ENCODE measurements at regions not wholly inside any gene's neighbourhood (a gene's known extent, or its start where the extent isn't known, plus 50 kb on each side); places are given as distances from the start of the nearest gene placed in this dataset.

- Histone ChIP-seq H3K9ac (ENCODE audit: low read depth, low read length, poor library complexity, severe bottlenecking) (no peak overlapping the region), H3K79me2 (ENCODE audit: insufficient read depth, low read length) (no peaks in the 10 kb centered on the region), H3K36me3 (ENCODE audit: insufficient read depth, low read length) (no peaks in the 10 kb centered on the region), H3K4me3 (ENCODE audit: low read length, poor library complexity, severe bottlenecking) (no peak overlapping the region), H4K20me1 (ENCODE audit: insufficient read depth, low read length, poor library complexity, severe bottlenecking) (no peaks in the 10 kb centered on the region), H3K27me3 (ENCODE audit: insufficient read depth, low read length, poor library complexity, severe bottlenecking) (no peaks in the 10 kb centered on the region), H3K4me1 (ENCODE audit: insufficient read depth, low read length, poor library complexity, severe bottlenecking) (peaks cover 12% of the 10 kb centered on the region), H3K9me2 (replicated peaks; ENCODE audit: low read depth, low read length) (no peaks in the 10 kb centered on the region), H2AFZ (ENCODE audit: low read length) (peak overlapping the region; percentile 68), H3K9me3 (ENCODE audit: insufficient read depth, low read depth, low read length) (no peaks in the 10 kb centered on the region), H3K4me2 (ENCODE audit: low read depth, low read length, poor library complexity, severe bottlenecking) (peak overlapping the region; percentile 5), H3F3A (ENCODE audit: low read depth) (peaks cover 5% of the 10 kb centered on the region; the same call in 1 of the 2 replicates)
- TF ChIP-seq, protein P1, sequence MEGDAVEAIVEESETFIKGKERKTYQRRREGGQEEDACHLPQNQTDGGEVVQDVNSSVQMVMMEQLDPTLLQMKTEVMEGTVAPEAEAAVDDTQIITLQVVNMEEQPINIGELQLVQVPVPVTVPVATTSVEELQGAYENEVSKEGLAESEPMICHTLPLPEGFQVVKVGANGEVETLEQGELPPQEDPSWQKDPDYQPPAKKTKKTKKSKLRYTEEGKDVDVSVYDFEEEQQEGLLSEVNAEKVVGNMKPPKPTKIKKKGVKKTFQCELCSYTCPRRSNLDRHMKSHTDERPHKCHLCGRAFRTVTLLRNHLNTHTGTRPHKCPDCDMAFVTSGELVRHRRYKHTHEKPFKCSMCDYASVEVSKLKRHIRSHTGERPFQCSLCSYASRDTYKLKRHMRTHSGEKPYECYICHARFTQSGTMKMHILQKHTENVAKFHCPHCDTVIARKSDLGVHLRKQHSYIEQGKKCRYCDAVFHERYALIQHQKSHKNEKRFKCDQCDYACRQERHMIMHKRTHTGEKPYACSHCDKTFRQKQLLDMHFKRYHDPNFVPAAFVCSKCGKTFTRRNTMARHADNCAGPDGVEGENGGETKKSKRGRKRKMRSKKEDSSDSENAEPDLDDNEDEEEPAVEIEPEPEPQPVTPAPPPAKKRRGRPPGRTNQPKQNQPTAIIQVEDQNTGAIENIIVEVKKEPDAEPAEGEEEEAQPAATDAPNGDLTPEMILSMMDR (conservative IDR thresholded peaks at IDR 0.05; ENCODE audit: low read length): no peak
- no peak for TF ChIP-seq EZH2phosphoT487 (IDR thresholded peaks at IDR 0.05; ENCODE audit: borderline replicate concordance)
Observed at GRCh38 chr1:198040880-198041279, 115.9 kb upstream of the NEK7 start.

DNA sequence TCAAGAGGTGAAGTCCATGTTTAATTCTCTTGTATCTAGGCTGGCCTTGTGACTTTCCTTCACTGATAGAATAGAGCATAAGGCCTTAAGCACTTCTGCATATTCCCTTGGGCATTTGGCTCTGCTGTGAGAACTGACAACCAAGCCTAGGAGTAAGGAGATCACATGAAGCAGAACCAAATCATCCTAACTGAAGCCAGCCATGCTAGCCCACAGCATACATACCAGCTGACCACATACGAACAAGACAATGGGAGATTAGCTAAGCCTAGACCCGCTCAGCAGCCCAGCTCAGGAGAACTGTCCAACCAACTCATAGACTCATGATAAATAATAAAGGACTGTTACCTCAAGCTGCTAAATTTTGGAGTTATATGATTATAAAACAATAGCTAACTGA lies 114.6 kb upstream of the NEK7 start:
- Histone ChIP-seq H4K20me1 (ENCODE audit: insufficient read depth, low read length, poor library complexity, severe bottlenecking) (no peaks in the 10 kb centered on the region), H3K4me2 (ENCODE audit: low read depth, low read length, poor library complexity, severe bottlenecking) (no peak overlapping the region), H3K4me3 (ENCODE audit: low read length, poor library complexity, severe bottlenecking) (no peak overlapping the region), H2AFZ (ENCODE audit: low read length) (no peak overlapping the region), H3K79me2 (ENCODE audit: insufficient read depth, low read length) (no peaks in the 10 kb centered on the region), H3K9ac (ENCODE audit: low read depth, low read length, poor library complexity, severe bottlenecking) (no peak overlapping the region), H3K36me3 (ENCODE audit: insufficient read depth, low read length) (no peaks in the 10 kb centered on the region), H3K4me1 (ENCODE audit: insufficient read depth, low read length, poor library complexity, severe bottlenecking) (peaks cover 12% of the 10 kb centered on the region), H3K9me3 (ENCODE audit: insufficient read depth, low read depth, low read length) (no peaks in the 10 kb centered on the region), H3F3A (ENCODE audit: low read depth) (peaks cover 5% of the 10 kb centered on the region; the same call in 1 of the 2 replicates), H3K9me2 (replicated peaks; ENCODE audit: low read depth, low read length) (no peaks in the 10 kb centered on the region), H3K27me3 (ENCODE audit: insufficient read depth, low read length, poor library complexity, severe bottlenecking) (no peaks in the 10 kb centered on the region)
- no peak for TF ChIP-seq EZH2phosphoT487 (IDR thresholded peaks at IDR 0.05; ENCODE audit: borderline replicate concordance)
- TF ChIP-seq, protein P1 (conservative IDR thresholded peaks at IDR 0.05; ENCODE audit: low read length): no peak

DNA sequence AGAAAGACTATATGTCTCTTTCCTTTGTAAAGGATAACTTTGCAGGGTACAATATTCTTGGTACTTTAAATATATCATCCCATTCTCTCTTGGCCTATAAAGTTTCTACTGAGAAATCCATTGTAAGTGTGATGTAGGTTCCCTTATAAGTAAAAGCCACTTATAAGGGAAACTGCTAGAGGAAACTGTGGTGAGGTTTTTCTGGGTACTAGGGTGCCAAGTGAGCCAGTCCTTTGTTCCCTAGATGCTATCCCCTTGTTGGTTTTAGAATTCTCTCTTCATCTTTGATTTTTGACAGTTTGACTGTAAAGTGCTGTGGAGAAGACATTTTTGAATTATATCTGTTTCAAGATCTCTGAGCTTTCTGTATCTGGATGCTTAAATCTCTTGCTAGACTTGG lies 108.9 kb upstream of the NEK7 start:
- no peaks in the 10 kb centered on the region for H3K27me3 ChIP-seq (ENCODE audit: insufficient read depth, low read length, poor library complexity, severe bottlenecking)
- H3K4me3 ChIP-seq (ENCODE audit: low read length, poor library complexity, severe bottlenecking): peak overlapping the region; percentile 0
- no peaks in the 10 kb centered on the region for H3K79me2 ChIP-seq (ENCODE audit: insufficient read depth, low read length)
- H3K9ac ChIP-seq (ENCODE audit: low read depth, low read length, poor library complexity, severe bottlenecking): no peak overlapping the region
- H3K9me2 ChIP-seq (replicated peaks; ENCODE audit: low read depth, low read length): no peaks in the 10 kb centered on the region
- no peaks in the 10 kb centered on the region for H3K36me3 ChIP-seq (ENCODE audit: insufficient read depth, low read length)
- no peaks in the 10 kb centered on the region for H4K20me1 ChIP-seq (ENCODE audit: insufficient read depth, low read length, poor library complexity, severe bottlenecking)
- H3F3A ChIP-seq (ENCODE audit: low read depth): peaks cover 5% of the 10 kb centered on the region; the same call in 1 of the 2 replicates
- peaks cover 11% of the 10 kb centered on the region for H3K4me1 ChIP-seq (ENCODE audit: insufficient read depth, low read length, poor library complexity, severe bottlenecking)
- H3K9me3 ChIP-seq (ENCODE audit: insufficient read depth, low read depth, low read length): no peaks in the 10 kb centered on the region
- TF ChIP-seq, protein P1 (conservative IDR thresholded peaks at IDR 0.05; ENCODE audit: low read length): no peak
- TF ChIP-seq EZH2phosphoT487 (IDR thresholded peaks at IDR 0.05; ENCODE audit: borderline replicate concordance): no peak
- H3K4me2 ChIP-seq (ENCODE audit: low read depth, low read length, poor library complexity, severe bottlenecking): peak overlapping the region; percentile 10
- H2AFZ ChIP-seq (ENCODE audit: low read length): no peak overlapping the region
